ENCODE measurements at regions not wholly inside any gene's neighbourhood (a gene's known extent, or its start where the extent isn't known, plus 50 kb on each side); places are given as distances from the start of the nearest gene placed in this dataset.

DNA sequence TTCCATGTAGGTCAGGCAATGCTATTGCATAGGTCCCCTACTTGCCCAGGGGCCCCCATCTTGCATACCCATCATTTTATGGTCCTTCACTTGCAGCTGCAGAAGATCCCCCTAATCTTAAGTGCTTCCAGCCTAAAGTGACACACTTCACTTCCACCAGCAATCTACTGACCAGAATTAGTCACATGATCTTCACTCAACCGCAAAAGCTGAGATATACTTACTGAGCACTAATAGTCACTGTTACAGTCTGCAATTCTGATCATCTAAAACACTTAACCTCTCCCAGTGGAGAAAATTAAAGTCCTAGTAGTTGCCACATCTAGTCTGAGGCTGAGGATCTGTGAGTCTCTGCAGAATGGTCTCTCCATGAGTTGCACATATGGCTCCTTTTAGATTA, 82.1 kb downstream of the AREG start:
- ChIA-PET POLR2A (no interaction called here), CTCF (no interaction called here)
- no TSS peak for BruUV-seq (replicated peaks)
- intact Hi-C loops (cut with micrococcal nuclease; ENCODE audit: unreplicated experiment): no loop called here
- Histone ChIP-seq H3K36me3 (ENCODE audit: control insufficient read depth, insufficient read depth, low read length) (no peaks in the 10 kb centered on the region), H3K9me3 (no peaks in the 10 kb centered on the region), H3K4me3 (ENCODE audit: low read depth, low read length) (no peak overlapping the region), H3K4me1 (peaks cover 26% of the 10 kb centered on the region), H3K27me3 (replicated peaks; ENCODE audit: control insufficient read depth, insufficient read depth, low read length) (no peaks in the 10 kb centered on the region)
- no peaks in the 10 kb centered on the region for H3K9me3 Mint-ChIP-seq (ENCODE audit: unreplicated experiment)
- H3K4me1 Mint-ChIP-seq (ENCODE audit: low read depth, unreplicated experiment): peaks cover 31% of the 10 kb centered on the region
- H3K27me3 Mint-ChIP-seq (ENCODE audit: insufficient read depth, unreplicated experiment): no peaks in the 10 kb centered on the region
- TF ChIP-seq, protein P1, sequence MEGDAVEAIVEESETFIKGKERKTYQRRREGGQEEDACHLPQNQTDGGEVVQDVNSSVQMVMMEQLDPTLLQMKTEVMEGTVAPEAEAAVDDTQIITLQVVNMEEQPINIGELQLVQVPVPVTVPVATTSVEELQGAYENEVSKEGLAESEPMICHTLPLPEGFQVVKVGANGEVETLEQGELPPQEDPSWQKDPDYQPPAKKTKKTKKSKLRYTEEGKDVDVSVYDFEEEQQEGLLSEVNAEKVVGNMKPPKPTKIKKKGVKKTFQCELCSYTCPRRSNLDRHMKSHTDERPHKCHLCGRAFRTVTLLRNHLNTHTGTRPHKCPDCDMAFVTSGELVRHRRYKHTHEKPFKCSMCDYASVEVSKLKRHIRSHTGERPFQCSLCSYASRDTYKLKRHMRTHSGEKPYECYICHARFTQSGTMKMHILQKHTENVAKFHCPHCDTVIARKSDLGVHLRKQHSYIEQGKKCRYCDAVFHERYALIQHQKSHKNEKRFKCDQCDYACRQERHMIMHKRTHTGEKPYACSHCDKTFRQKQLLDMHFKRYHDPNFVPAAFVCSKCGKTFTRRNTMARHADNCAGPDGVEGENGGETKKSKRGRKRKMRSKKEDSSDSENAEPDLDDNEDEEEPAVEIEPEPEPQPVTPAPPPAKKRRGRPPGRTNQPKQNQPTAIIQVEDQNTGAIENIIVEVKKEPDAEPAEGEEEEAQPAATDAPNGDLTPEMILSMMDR (IDR thresholded peaks at IDR 0.05; ENCODE audit: insufficient read depth in 1 of 2, low read depth in 1 of 2, low read length in 1 of 2, severe bottlenecking in 1 of 2, unreplicated experiment in 1 of 2): no peak
- no peak overlapping the region for H3K4me3 Mint-ChIP-seq (ENCODE audit: unreplicated experiment)
- H3K27ac Mint-ChIP-seq (ENCODE audit: unreplicated experiment): no peak overlapping the region
- DNase-seq: no peak
- H3K36me3 Mint-ChIP-seq (ENCODE audit: insufficient read depth, unreplicated experiment): no peaks in the 10 kb centered on the region

DNA sequence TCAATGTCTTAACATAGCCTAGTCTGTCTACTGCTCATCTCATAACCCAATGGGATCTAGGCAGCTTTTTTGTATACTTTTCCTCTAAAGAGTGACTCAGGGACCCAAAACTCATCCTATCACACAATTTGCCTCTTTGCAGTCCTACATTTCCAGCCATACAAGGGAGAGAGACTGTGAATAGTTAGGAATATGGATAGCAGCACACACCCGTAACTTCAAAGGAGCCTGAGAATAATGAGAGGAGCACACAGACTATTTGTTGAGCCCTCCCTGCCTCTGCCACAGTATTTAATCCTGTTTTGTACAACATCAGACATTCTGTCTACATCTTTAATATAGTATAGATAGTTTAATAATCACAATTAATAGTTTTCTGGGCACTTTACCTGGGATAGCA, 83.2 kb downstream of the AREG start:
- peaks cover 37% of the 10 kb centered on the region for H3K4me1 ChIP-seq
- H3K4me3 Mint-ChIP-seq (ENCODE audit: unreplicated experiment): no peak overlapping the region
- H3K4me3 ChIP-seq (ENCODE audit: low read depth, low read length): no peak overlapping the region
- H3K9me3 Mint-ChIP-seq (ENCODE audit: unreplicated experiment): no peaks in the 10 kb centered on the region
- no peaks in the 10 kb centered on the region for H3K36me3 ChIP-seq (ENCODE audit: control insufficient read depth, insufficient read depth, low read length)
- no peak overlapping the region for H3K27ac Mint-ChIP-seq (ENCODE audit: unreplicated experiment)
- ChIA-PET POLR2A (no interaction called here), CTCF (no interaction called here)
- no TSS peak for BruUV-seq (replicated peaks)
- H3K27me3 ChIP-seq (replicated peaks; ENCODE audit: control insufficient read depth, insufficient read depth, low read length): no peaks in the 10 kb centered on the region
- H3K4me1 Mint-ChIP-seq (ENCODE audit: low read depth, unreplicated experiment): peaks cover 42% of the 10 kb centered on the region
- H3K9me3 ChIP-seq: no peaks in the 10 kb centered on the region
- TF ChIP-seq, protein P1 (IDR thresholded peaks at IDR 0.05; ENCODE audit: insufficient read depth in 1 of 2, low read depth in 1 of 2, low read length in 1 of 2, severe bottlenecking in 1 of 2, unreplicated experiment in 1 of 2): no peak
- intact Hi-C loops (cut with micrococcal nuclease; ENCODE audit: unreplicated experiment): no loop called here
- no peak for DNase-seq
- no peaks in the 10 kb centered on the region for H3K27me3 Mint-ChIP-seq (ENCODE audit: insufficient read depth, unreplicated experiment)
- no peaks in the 10 kb centered on the region for H3K36me3 Mint-ChIP-seq (ENCODE audit: insufficient read depth, unreplicated experiment)

DNA sequence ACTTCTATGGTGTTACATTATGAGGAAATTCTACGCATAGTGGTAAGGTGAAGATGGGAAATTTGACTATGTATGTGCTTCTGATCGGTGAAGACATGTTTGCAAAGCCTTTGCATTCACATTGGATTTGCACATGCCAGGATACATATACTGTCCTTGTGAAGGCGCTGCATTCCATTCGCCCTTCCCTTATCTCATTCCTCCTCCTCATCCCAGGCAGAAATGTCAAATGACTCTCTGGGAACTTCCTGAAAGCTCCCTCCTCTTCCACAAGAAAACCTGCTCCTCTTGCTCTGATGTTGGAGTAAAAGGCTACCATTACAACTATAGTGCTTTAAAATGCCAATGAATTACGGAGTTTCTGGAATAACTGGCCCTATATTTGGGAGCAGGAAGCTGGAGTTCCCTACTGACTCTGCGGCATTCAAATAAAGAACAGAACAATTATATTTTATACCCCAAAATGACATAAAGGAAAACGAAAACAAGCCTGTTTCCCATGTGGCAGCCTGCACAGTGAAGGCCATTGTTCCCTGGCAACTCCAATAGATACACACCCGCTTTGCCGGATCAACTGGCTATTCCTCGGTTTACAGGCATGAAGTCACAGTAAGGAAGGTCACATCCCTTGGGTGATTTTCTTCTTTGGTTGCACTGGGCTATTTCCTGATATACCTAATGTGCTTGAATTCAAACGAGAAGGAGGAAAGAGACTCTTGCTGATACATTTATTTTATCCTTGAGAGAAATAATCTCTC, 84.5 kb downstream of the AREG start:
- ChIA-PET POLR2A (no interaction called here), CTCF (no interaction called here)
- Mint-ChIP-seq H3K27ac (ENCODE audit: unreplicated experiment) (no peak overlapping the region), H3K4me1 (ENCODE audit: low read depth, unreplicated experiment) (peaks cover 46% of the 10 kb centered on the region), H3K9me3 (ENCODE audit: unreplicated experiment) (no peaks in the 10 kb centered on the region), H3K36me3 (ENCODE audit: insufficient read depth, unreplicated experiment) (no peaks in the 10 kb centered on the region), H3K4me3 (ENCODE audit: unreplicated experiment) (no peak overlapping the region), H3K27me3 (ENCODE audit: insufficient read depth, unreplicated experiment) (no peaks in the 10 kb centered on the region)
- no peaks in the 10 kb centered on the region for H3K36me3 ChIP-seq (ENCODE audit: control insufficient read depth, insufficient read depth, low read length)
- H3K9me3 ChIP-seq: no peaks in the 10 kb centered on the region
- BruUV-seq (replicated peaks): no TSS peak
- TF ChIP-seq, protein P1 (IDR thresholded peaks at IDR 0.05; ENCODE audit: insufficient read depth in 1 of 2, low read depth in 1 of 2, low read length in 1 of 2, severe bottlenecking in 1 of 2, unreplicated experiment in 1 of 2): no peak
- no peaks in the 10 kb centered on the region for H3K27me3 ChIP-seq (replicated peaks; ENCODE audit: control insufficient read depth, insufficient read depth, low read length)
- peaks cover 50% of the 10 kb centered on the region for H3K4me1 ChIP-seq
- no peak overlapping the region for H3K4me3 ChIP-seq (ENCODE audit: low read depth, low read length)
- intact Hi-C loops (cut with micrococcal nuclease; ENCODE audit: unreplicated experiment): loop anchor here (2.0 kb wide), 1 partner anchor 51 kb away; no protein-coding TSS in a partner anchor
- no peak for DNase-seq
